ENCODE measurements at regions not wholly inside any gene's neighbourhood (a gene's known extent, or its start where the extent isn't known, plus 50 kb on each side); places are given as distances from the start of the nearest gene placed in this dataset.

DNA sequence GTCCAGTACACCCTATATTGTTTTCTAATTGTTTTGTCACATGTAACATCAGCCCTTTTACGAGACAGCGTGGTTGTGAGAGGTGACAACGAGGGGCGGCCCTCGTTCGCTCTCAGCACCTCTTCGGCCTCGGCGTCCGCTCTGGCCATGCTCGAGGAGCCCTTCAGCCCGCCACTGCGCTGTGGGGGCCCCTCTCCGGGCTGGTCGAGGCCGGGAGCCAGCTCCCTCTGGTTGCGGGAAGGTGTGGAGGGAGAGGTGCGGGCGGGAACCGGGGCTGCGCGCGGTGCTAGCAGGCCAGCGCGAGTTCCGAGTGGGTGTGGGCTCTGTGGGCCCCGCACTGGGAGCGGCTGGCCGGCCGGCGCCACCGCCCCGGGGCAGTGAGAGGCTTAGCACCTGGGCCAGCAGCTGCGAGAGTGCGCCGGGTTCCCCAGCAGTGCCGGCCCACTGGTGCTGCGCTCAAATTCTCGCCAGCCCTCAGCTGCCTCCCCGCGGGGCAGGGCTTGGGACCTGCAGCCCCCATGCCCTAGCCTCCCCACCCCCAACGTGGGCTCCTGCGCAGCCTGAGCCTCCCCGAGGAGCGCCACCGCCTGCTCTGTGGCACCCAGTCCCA is 145.0 kb downstream of the PSAT1 start:
- TF ChIP-seq, protein P1, sequence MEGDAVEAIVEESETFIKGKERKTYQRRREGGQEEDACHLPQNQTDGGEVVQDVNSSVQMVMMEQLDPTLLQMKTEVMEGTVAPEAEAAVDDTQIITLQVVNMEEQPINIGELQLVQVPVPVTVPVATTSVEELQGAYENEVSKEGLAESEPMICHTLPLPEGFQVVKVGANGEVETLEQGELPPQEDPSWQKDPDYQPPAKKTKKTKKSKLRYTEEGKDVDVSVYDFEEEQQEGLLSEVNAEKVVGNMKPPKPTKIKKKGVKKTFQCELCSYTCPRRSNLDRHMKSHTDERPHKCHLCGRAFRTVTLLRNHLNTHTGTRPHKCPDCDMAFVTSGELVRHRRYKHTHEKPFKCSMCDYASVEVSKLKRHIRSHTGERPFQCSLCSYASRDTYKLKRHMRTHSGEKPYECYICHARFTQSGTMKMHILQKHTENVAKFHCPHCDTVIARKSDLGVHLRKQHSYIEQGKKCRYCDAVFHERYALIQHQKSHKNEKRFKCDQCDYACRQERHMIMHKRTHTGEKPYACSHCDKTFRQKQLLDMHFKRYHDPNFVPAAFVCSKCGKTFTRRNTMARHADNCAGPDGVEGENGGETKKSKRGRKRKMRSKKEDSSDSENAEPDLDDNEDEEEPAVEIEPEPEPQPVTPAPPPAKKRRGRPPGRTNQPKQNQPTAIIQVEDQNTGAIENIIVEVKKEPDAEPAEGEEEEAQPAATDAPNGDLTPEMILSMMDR (IDR thresholded peaks at IDR 0.05), result no peak
- TF ChIP-seq POLR2A (IDR thresholded peaks at IDR 0.05), result no peak
